Ascending aorta (tissue), 2 donors: ENCODE measurements at regions not wholly inside any gene's neighbourhood (a gene's known extent, or its start where the extent isn't known, plus 50 kb on each side); places are given as distances from the start of the nearest gene placed in this dataset.

Experiments
- DNase-seq, 2 donors: peaks; one replicate each; pipeline ENCODE4 v3.0.0-alpha.2; 2019; ENCODE audit warnings: low spot score in 2 of 2
- H3K27ac ChIP-seq, 2 donors: fragments of 200-600 bp; sonication (generic); one replicate each; pipeline ENCODE4 v1.5.1; 2016 to 2017; ENCODE audit warnings: mild to moderate bottlenecking in 1 of 2
- H3K27me3 ChIP-seq: fragments of 200-600 bp; sonication (generic); one replicate; pipeline ENCODE4 v1.5.1; 2017
- H3K36me3 ChIP-seq, 2 donors: fragments of 200-600 bp; sonication (generic); one replicate each; pipeline ENCODE4 v1.5.1; 2016
- H3K4me1 ChIP-seq, 2 donors: fragments of 200-600 bp; sonication (generic); one replicate each; pipeline ENCODE4 v1.5.1; 2016 to 2017; ENCODE audit warnings: mild to moderate bottlenecking in 1 of 2
- H3K4me3 ChIP-seq, 2 donors: fragments of 200-600 bp; sonication (generic); one replicate each; pipeline ENCODE4 v1.5.1; 2016 to 2017; ENCODE audit warnings: mild to moderate bottlenecking in 1 of 2
- H3K9me3 ChIP-seq, 2 donors: fragments of 200-600 bp; sonication (generic); one replicate each; pipeline ENCODE4 v1.5.1; 2016
- CTCF ChIP-seq, 3 experiments: fragments of 200-600 bp in 2 of 3; fragments of 450-650 bp in 1 of 3; sonication (generic) in 2 of 3; IDR thresholded peaks; one replicate each; pipeline ENCODE4 v1.5.1; 2016 to 2019; ENCODE audit warnings: antibody characterized with exemption in 3 of 3, mild to moderate bottlenecking in 1 of 3, moderate library complexity in 1 of 3
- intact Hi-C: fragments of 100-400 bp; cut with DNase I; formaldehyde crosslinking; loops from one replicate; pipeline ENCODE4 v1.15.1; 2023

- Histone ChIP-seq H3K27ac (no peak overlapping the region), H3K9me3 (peaks cover 0 to 6% of the 10 kb centered on the region in 2 donors), H3K36me3 (no peaks in the 10 kb centered on the region), H3K4me3 (no peak overlapping the region), H3K27me3 (no peaks in the 10 kb centered on the region), H3K4me1 (peaks cover 0 to 9% of the 10 kb centered on the region in 2 donors)
- TF ChIP-seq CTCF (IDR thresholded peaks at IDR 0.05): no peak
- intact Hi-C loops: loop anchor here (5.0 kb wide), 1 partner anchor 47 kb away; no protein-coding TSS in a partner anchor
- DNase-seq: no peak
These were observed 278.9 kb upstream of the GATB start for GRCh38 chr4:152039691-152040090.

- Histone ChIP-seq H3K36me3 (no peaks in the 10 kb centered on the region), H3K27ac (peak overlapping the region; percentile 12 to 21), H3K4me3 (no peak overlapping the region), H3K4me1 (peaks cover 0 to 9% of the 10 kb centered on the region in 2 donors), H3K27me3 (no peaks in the 10 kb centered on the region), H3K9me3 (peaks cover 0 to 6% of the 10 kb centered on the region in 2 donors)
- DNase-seq: no peak
- TF ChIP-seq CTCF (IDR thresholded peaks at IDR 0.05): no peak
- intact Hi-C loops: loop anchor here (5.0 kb wide), 1 partner anchor 47 kb away; no protein-coding TSS in a partner anchor
These were observed 278.2 kb upstream of the GATB start for GRCh38 chr4:152039023-152039481.

- Histone ChIP-seq H3K9me3 (peaks cover 0 to 6% of the 10 kb centered on the region in 2 donors), H3K36me3 (no peaks in the 10 kb centered on the region), H3K4me3 (no peak overlapping the region), H3K27me3 (no peaks in the 10 kb centered on the region), H3K4me1 (peaks cover 0 to 9% of the 10 kb centered on the region in 2 donors), H3K27ac (peak overlapping the region; percentile 54 to 66)
- TF ChIP-seq CTCF (IDR thresholded peaks at IDR 0.05): no peak
- intact Hi-C loops: loop anchor here (5.0 kb wide), 1 partner anchor 46 kb away; no protein-coding TSS in a partner anchor
- DNase-seq: no peak
These were observed 277.4 kb upstream of the GATB start for GRCh38 chr4:152038238-152038637.

GRCh38 chr4:152037435-152037834 lies 276.6 kb upstream of the GATB start:
- Histone ChIP-seq H3K9me3 (no peaks in the 10 kb centered on the region), H3K27ac (peak overlapping the region; percentile 54 to 66), H3K27me3 (no peaks in the 10 kb centered on the region), H3K4me1 (peaks cover 0 to 9% of the 10 kb centered on the region in 2 donors), H3K36me3 (no peaks in the 10 kb centered on the region), H3K4me3 (no peak overlapping the region)
- intact Hi-C loops: loop anchor here (5.0 kb wide), 1 partner anchor 45 kb away; no protein-coding TSS in a partner anchor
- TF ChIP-seq CTCF (IDR thresholded peaks at IDR 0.05): no peak
- no peak for DNase-seq

GRCh38 chr4:152033621-152034020 lies 272.8 kb upstream of the GATB start:
- intact Hi-C loops: no loop called here
- Histone ChIP-seq H3K4me3 (no peak overlapping the region), H3K4me1 (peaks cover 0 to 7% of the 10 kb centered on the region in 2 donors), H3K9me3 (no peaks in the 10 kb centered on the region), H3K27me3 (no peaks in the 10 kb centered on the region), H3K36me3 (no peaks in the 10 kb centered on the region), H3K27ac (no peak overlapping the region)
- no peak for TF ChIP-seq CTCF (IDR thresholded peaks at IDR 0.05)
- no peak for DNase-seq
